C4-2B (cell line): ENCODE measurements at regions not wholly inside any gene's neighbourhood (a gene's known extent, or its start where the extent isn't known, plus 50 kb on each side); places are given as distances from the start of the nearest gene placed in this dataset.

Experiments used
- ZFX ChIP-seq: fragments of 450-650 bp; IDR thresholded peaks from 2 replicates; pipeline ENCODE4 v1.6.1; 2017
- TF ChIP-seq, protein P1 (sequence below): fragments of 450-650 bp; conservative IDR thresholded peaks from 2 replicates; pipeline ENCODE4 v1.5.1; 2017; ENCODE audit warnings: mild to moderate bottlenecking

DNA sequence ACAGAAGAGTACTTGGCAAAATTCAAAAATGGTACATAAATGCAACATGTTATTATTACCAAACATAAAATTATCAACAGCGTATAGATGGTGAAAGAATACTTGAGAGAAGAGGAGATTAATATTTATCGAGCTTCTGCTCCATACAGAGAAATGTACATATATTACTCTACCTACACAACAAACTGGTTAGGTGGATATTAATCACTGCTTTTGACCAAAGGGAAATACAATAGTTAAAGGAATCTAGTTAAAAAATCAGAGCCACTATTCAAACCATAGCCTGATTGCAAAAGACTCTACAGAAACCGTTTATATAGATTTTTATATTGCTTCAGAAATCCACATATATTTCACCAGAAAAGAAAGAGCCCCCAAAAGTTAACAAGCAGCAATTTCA, 379.3 kb upstream of the PRMT6 start:
- TF ChIP-seq, protein P1, sequence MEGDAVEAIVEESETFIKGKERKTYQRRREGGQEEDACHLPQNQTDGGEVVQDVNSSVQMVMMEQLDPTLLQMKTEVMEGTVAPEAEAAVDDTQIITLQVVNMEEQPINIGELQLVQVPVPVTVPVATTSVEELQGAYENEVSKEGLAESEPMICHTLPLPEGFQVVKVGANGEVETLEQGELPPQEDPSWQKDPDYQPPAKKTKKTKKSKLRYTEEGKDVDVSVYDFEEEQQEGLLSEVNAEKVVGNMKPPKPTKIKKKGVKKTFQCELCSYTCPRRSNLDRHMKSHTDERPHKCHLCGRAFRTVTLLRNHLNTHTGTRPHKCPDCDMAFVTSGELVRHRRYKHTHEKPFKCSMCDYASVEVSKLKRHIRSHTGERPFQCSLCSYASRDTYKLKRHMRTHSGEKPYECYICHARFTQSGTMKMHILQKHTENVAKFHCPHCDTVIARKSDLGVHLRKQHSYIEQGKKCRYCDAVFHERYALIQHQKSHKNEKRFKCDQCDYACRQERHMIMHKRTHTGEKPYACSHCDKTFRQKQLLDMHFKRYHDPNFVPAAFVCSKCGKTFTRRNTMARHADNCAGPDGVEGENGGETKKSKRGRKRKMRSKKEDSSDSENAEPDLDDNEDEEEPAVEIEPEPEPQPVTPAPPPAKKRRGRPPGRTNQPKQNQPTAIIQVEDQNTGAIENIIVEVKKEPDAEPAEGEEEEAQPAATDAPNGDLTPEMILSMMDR = no peak
- TF ChIP-seq ZFX = no peak
